IMR-90 (cell line): ENCODE measurements at regions not wholly inside any gene's neighbourhood (a gene's known extent, or its start where the extent isn't known, plus 50 kb on each side); places are given as distances from the start of the nearest gene placed in this dataset.

Experiments used
- BHLHE40 ChIP-seq: fragments of 150-350 bp; IDR thresholded peaks from 2 replicates; pipeline ENCODE4 v1.6.1; 2016; ENCODE audit warnings: mild to moderate bottlenecking, low read depth, low read length
- CEBPB ChIP-seq: IDR thresholded peaks from 2 replicates; pipeline ENCODE4 v1.6.1; 2012; ENCODE audit warnings: low read depth, low read length, improper control_type of control experiment
- CTCF ChIP-seq: conservative IDR thresholded peaks from 2 replicates; pipeline ENCODE4 v1.5.1; 2012; ENCODE audit warnings: mild to moderate bottlenecking, low read depth, low read length, improper control_type of control experiment
- ELK1 ChIP-seq: fragments of 150-350 bp; IDR thresholded peaks from 2 replicates; pipeline ENCODE4 v1.6.1; 2016; ENCODE audit warnings: low read depth, mild to moderate bottlenecking, low read length, moderate library complexity, borderline replicate concordance
- MAZ ChIP-seq: IDR thresholded peaks from 2 replicates; pipeline ENCODE4 v1.6.1; 2012; ENCODE audit warnings: low read depth, mild to moderate bottlenecking, low read length, improper control_type of control experiment, moderate library complexity, borderline replicate concordance
- POLR2A ChIP-seq: IDR thresholded peaks from 2 replicates; pipeline ENCODE4 v1.6.1; 2012; ENCODE audit warnings: mild to moderate bottlenecking, low read depth, low read length
- RAD21 ChIP-seq: IDR thresholded peaks from 2 replicates; pipeline ENCODE4 v1.6.1; 2012; ENCODE audit warnings: low read length, improper control_type of control experiment
- USF2 ChIP-seq: fragments of 150-350 bp; IDR thresholded peaks from 2 replicates; pipeline ENCODE4 v1.6.1; 2017; ENCODE audit warnings: mild to moderate bottlenecking, antibody characterized with exemption, low read length, low read depth

GRCh38 chr13:74675972-74676371, 541.8 kb upstream of the KLF12 start:
- no peak for TF ChIP-seq POLR2A
- TF ChIP-seq CTCF: no peak
- no peak for TF ChIP-seq RAD21
- no peak for TF ChIP-seq BHLHE40
- no peak for TF ChIP-seq ELK1
- no peak for TF ChIP-seq CEBPB
- no peak for TF ChIP-seq USF2
- TF ChIP-seq MAZ: no peak
